PFSK-1 (cell line): ENCODE measurements at regions not wholly inside any gene's neighbourhood (a gene's known extent, or its start where the extent isn't known, plus 50 kb on each side); places are given as distances from the start of the nearest gene placed in this dataset.

Experiments
- REST ChIP-seq, 2 experiments: IDR thresholded peaks; 2 replicates each; pipeline versions ENCODE4 v1.6.1 to v1.8.0; 2011 to 2012; ENCODE audit warnings: low read depth in 2 of 2, low read length in 2 of 2, control low read depth in 1 of 2, inconsistent platforms in 1 of 2, mild to moderate bottlenecking in 1 of 2, moderate library complexity in 1 of 2; ENCODE audit not compliant: insufficient read depth in 1 of 2
- SIN3A ChIP-seq: IDR thresholded peaks from 2 replicates; pipeline ENCODE4 v1.6.1; 2012; ENCODE audit warnings: mild to moderate bottlenecking, low read length, moderate library complexity, borderline replicate concordance; ENCODE audit not compliant: insufficient read depth
- TAF1 ChIP-seq: IDR thresholded peaks from 2 replicates; pipeline ENCODE4 v1.6.1; 2012; ENCODE audit warnings: low read length, control low read depth, borderline replicate concordance; ENCODE audit not compliant: insufficient read depth

- no peak for TF ChIP-seq SIN3A
- no peak for TF ChIP-seq REST (IDR thresholded peaks at IDR 0.05; ENCODE audit: insufficient read depth in 1 of 2, low read depth in 2 of 2, low read length in 2 of 2)
- TF ChIP-seq TAF1: no peak
Measured at GRCh38 chr2:17058772-17059402, 393.3 kb upstream of the CYRIA start.
